ENCODE measurements at regions not wholly inside any gene's neighbourhood (a gene's known extent, or its start where the extent isn't known, plus 50 kb on each side); places are given as distances from the start of the nearest gene placed in this dataset.
A peak's percentile ranks its signal among the peaks of the same experiment; 100 is the strongest.

- intact Hi-C loops (cut with DNase I): no loop called here
- peak; percentile 40 to 66 (median 56) for ATAC-seq
- TF ChIP-seq, protein P1, sequence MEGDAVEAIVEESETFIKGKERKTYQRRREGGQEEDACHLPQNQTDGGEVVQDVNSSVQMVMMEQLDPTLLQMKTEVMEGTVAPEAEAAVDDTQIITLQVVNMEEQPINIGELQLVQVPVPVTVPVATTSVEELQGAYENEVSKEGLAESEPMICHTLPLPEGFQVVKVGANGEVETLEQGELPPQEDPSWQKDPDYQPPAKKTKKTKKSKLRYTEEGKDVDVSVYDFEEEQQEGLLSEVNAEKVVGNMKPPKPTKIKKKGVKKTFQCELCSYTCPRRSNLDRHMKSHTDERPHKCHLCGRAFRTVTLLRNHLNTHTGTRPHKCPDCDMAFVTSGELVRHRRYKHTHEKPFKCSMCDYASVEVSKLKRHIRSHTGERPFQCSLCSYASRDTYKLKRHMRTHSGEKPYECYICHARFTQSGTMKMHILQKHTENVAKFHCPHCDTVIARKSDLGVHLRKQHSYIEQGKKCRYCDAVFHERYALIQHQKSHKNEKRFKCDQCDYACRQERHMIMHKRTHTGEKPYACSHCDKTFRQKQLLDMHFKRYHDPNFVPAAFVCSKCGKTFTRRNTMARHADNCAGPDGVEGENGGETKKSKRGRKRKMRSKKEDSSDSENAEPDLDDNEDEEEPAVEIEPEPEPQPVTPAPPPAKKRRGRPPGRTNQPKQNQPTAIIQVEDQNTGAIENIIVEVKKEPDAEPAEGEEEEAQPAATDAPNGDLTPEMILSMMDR (IDR thresholded peaks at IDR 0.05): no peak
- TF ChIP-seq POLR2A (IDR thresholded peaks at IDR 0.05): no peak
- H3K27ac ChIP-seq: no peak overlapping the region
- 69% methylated on average over 3 of the region's 3 CpGs for WGBS (ENCODE audit: insufficient coverage, low coverage, low lambda C conversion rate, missing lambda C conversion rate)
- H3K4me1 ChIP-seq: no peaks in the 10 kb centered on the region
- no peak for DNase-seq
- no peak overlapping the region for H3K4me3 ChIP-seq
- no peaks in the 10 kb centered on the region for H3K36me3 ChIP-seq
- no peaks in the 10 kb centered on the region for H3K27me3 ChIP-seq
- no peaks in the 10 kb centered on the region for H3K9me3 ChIP-seq
Measured at GRCh38 chr1:80673935-80674597, 1126.7 kb upstream of the ADGRL2 start.

GRCh38 chr1:80668372-80668771 is 1132.4 kb upstream of the ADGRL2 start:
- WGBS (ENCODE audit: insufficient coverage, low coverage, low lambda C conversion rate, missing lambda C conversion rate): 32% methylated on average over 1 of the region's 1 CpG
- ATAC-seq (no peak), DNase-seq (no peak)
- intact Hi-C loops (cut with DNase I): no loop called here
- no peaks in the 10 kb centered on the region for H3K27me3 ChIP-seq
- H3K4me3 ChIP-seq: no peak overlapping the region
- no peak for TF ChIP-seq POLR2A (IDR thresholded peaks at IDR 0.05)
- H3K36me3 ChIP-seq: no peaks in the 10 kb centered on the region
- H3K27ac ChIP-seq: no peak overlapping the region
- no peaks in the 10 kb centered on the region for H3K4me1 ChIP-seq
- H3K9me3 ChIP-seq: no peaks in the 10 kb centered on the region

- Histone ChIP-seq H3K27ac (no peak overlapping the region), H3K4me1 (no peaks in the 10 kb centered on the region), H3K27me3 (no peaks in the 10 kb centered on the region), H3K36me3 (no peaks in the 10 kb centered on the region), H3K9me3 (no peaks in the 10 kb centered on the region), H3K4me3 (no peak overlapping the region)
- ATAC-seq (no peak), DNase-seq (no peak)
- TF ChIP-seq, protein P1 (IDR thresholded peaks at IDR 0.05): no peak
- no peak for TF ChIP-seq POLR2A (IDR thresholded peaks at IDR 0.05)
- intact Hi-C loops (cut with DNase I): no loop called here
Measured at GRCh38 chr1:80666073-80666472, 1134.7 kb upstream of the ADGRL2 start.

DNA sequence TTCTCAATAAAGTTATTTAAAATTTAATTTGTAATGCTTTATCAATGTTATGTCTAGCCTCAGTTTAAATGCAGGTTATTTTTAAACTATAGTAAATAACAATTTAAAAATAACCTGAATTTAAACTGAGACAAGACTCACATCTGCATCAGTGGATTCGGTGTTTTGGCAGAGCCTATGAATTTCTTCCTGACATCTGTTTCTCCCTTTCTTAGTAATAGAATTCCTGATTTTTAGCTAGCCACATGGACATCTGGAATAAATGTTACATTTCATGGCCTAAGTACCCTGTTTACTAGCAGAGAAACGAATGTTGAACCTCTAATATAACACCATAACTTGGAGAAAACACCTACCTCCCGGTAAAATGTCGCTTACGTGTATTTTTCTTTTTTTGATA is 1141.6 kb upstream of the ADGRL2 start:
- TF ChIP-seq, protein P1 (IDR thresholded peaks at IDR 0.05): no peak
- TF ChIP-seq POLR2A (IDR thresholded peaks at IDR 0.05): no peak
- 82% methylated on average over 5 of the region's 5 CpGs for WGBS (ENCODE audit: insufficient coverage, low coverage, low lambda C conversion rate, missing lambda C conversion rate)

GRCh38 chr1:80657707-80658106 is 1143.0 kb upstream of the ADGRL2 start:
- WGBS (ENCODE audit: insufficient coverage, low coverage, low lambda C conversion rate, missing lambda C conversion rate): 19% methylated on average over 1 of the region's 1 CpG
- Histone ChIP-seq H3K4me1 (peaks cover 0 to 21% (median 6%) of the 10 kb centered on the region in 4 donors), H3K36me3 (no peaks in the 10 kb centered on the region), H3K4me3 (no peak overlapping the region), H3K9me3 (no peaks in the 10 kb centered on the region), H3K27ac (peak overlapping the region in 2 of 3 donors; percentile 17 to 79), H3K27me3 (no peaks in the 10 kb centered on the region)
- ATAC-seq: peak in 2 of 4 donors; percentile 5 to 27
- TF ChIP-seq POLR2A (IDR thresholded peaks at IDR 0.05): no peak
- TF ChIP-seq, protein P1 (IDR thresholded peaks at IDR 0.05): no peak
- intact Hi-C loops (cut with DNase I): no loop called here
- DNase-seq: no peak

More for the DNA sequence above, 1141.6 kb upstream of the ADGRL2 start:
- H3K27me3 ChIP-seq: no peaks in the 10 kb centered on the region
- no peaks in the 10 kb centered on the region for H3K36me3 ChIP-seq
- ATAC-seq (no peak), DNase-seq (no peak)
- H3K4me1 ChIP-seq: peaks cover 0 to 21% (median 6%) of the 10 kb centered on the region in 4 donors
- no peaks in the 10 kb centered on the region for H3K9me3 ChIP-seq
- intact Hi-C loops (cut with DNase I): no loop called here
- no peak overlapping the region for H3K4me3 ChIP-seq
- H3K27ac ChIP-seq: no peak overlapping the region

Data from right lobe of liver (tissue), 6 donors.